A549 (cell line): ENCODE measurements at regions not wholly inside any gene's neighbourhood (a gene's known extent, or its start where the extent isn't known, plus 50 kb on each side); places are given as distances from the start of the nearest gene placed in this dataset.

Source experiments
- ATAC-seq, 2 experiments: fragments of 200-7000 bp in 1 of 2; fragments of >200 bp in 1 of 2; cut with Nextera tagmentation in 1 of 2; cut with Tn5 transposase in 1 of 2; 3 replicates each; pipeline versions ENCODE4 v1.8.0 to v1.9.1; 2018 to 2020; ENCODE audit warnings: mild to moderate bottlenecking in 1 of 2, moderate library complexity in 1 of 2
- CTCF ChIA-PET: fragments of 300-600 bp; sonication (Branson Sonifier 250); formaldehyde crosslinking; extraction: SDS; loops from one replicate; lab custom pipeline; 2021; ENCODE audit warnings: antibody characterized with exemption, inconsistent platforms; lab: Yijun Ruan, JAX
- POLR2A ChIA-PET: fragments of 350-600 bp; formaldehyde crosslinking; extraction: SDS; loops from one replicate; lab custom pipeline; 2021; ENCODE audit warnings: antibody characterized with exemption, inconsistent platforms; lab: Yijun Ruan, JAX
- DNase-seq, 2 experiments: peaks; one replicate each; pipeline versions ENCODE4 v3.0.0 to v3.0.0-alpha.2; 2011 to 2016; ENCODE audit warnings: low read depth in 1 of 2, low spot score in 1 of 2
- FAIRE-seq: peaks from 2 replicates; lab custom pipeline; 2011; peaks lifted over from hg19 to GRCh38; lab: Jason Lieb, UNC
- H3K27ac ChIP-seq, 2 experiments: fragments of >200 bp; sonication (Bioruptor Twin); formaldehyde crosslinking; 3 replicates each; pipeline ENCODE4 v1.5.1; 2016 to 2017
- H3K4me1 ChIP-seq: fragments of >200 bp; sonication (Bioruptor Twin); formaldehyde crosslinking; 3 replicates; pipeline ENCODE4 v1.6.1; 2016
- H3K4me2 ChIP-seq: fragments of >200 bp; sonication (Bioruptor Twin); formaldehyde crosslinking; 3 replicates; pipeline ENCODE4 v1.6.1; 2016
- H3K4me3 ChIP-seq: fragments of >200 bp; sonication (Bioruptor Twin); formaldehyde crosslinking; 3 replicates; pipeline ENCODE4 v1.5.1; 2016
- H3K9me3 ChIP-seq: fragments of >200 bp; sonication (Bioruptor Twin); formaldehyde crosslinking; 3 replicates; pipeline ENCODE4 v1.6.1; 2016
- BCL3 ChIP-seq: fragments of >200 bp; sonication (Bioruptor Twin); formaldehyde crosslinking; IDR thresholded peaks from 3 replicates; pipeline ENCODE4 v1.6.1; 2016
- CBX8 ChIP-seq: fragments of 200-600 bp; sonication (generic); IDR thresholded peaks from 2 replicates; pipeline ENCODE4 v1.6.1; 2016
- CEBPB ChIP-seq, 2 experiments: fragments of >200 bp in 1 of 2; sonication (Bioruptor Twin) in 1 of 2; formaldehyde crosslinking in 1 of 2; IDR thresholded peaks; 2 replicates each; pipeline ENCODE4 v1.6.1; 2012 to 2016
- EHF ChIP-seq: fragments of 250-450 bp; sonication (Bioruptor Pico); IDR thresholded peaks from 2 replicates; pipeline ENCODE4 v1.5.0; 2020; ENCODE audit warnings: mild to moderate bottlenecking
- FOSL2 ChIP-seq, 2 experiments: fragments of 450-650 bp in 1 of 2; fragments of >200 bp in 1 of 2; sonication (Bioruptor Twin) in 1 of 2; formaldehyde crosslinking; IDR thresholded peaks; 2 replicates each; pipeline versions ENCODE4 v1.5.0 to v1.6.1; 2016 to 2020; ENCODE audit warnings: mild to moderate bottlenecking in 1 of 2, moderate library complexity in 1 of 2
- FOXS1 ChIP-seq: fragments of 250-450 bp; sonication (Bioruptor Pico); IDR thresholded peaks from 2 replicates; pipeline ENCODE4 v1.5.0; 2020; ENCODE audit warnings: mild to moderate bottlenecking, moderate library complexity
- HEYL ChIP-seq: fragments of 250-450 bp; sonication (Bioruptor Pico); IDR thresholded peaks from 2 replicates; pipeline ENCODE4 v1.8.0; 2021; ENCODE audit warnings: mild to moderate bottlenecking, moderate library complexity
- KDM5A ChIP-seq: fragments of 200-600 bp; sonication (generic); IDR thresholded peaks from 2 replicates; pipeline ENCODE4 v1.6.1; 2016; ENCODE audit warnings: antibody characterized with exemption, mild to moderate bottlenecking
- MAX ChIP-seq: IDR thresholded peaks from 2 replicates; pipeline ENCODE4 v1.6.1; 2012
- POLR2A ChIP-seq: IDR thresholded peaks from 2 replicates; pipeline ENCODE4 v1.6.1; 2012; ENCODE audit warnings: mild to moderate bottlenecking, low read length
- POLR2AphosphoS2 ChIP-seq: conservative IDR thresholded peaks from 2 replicates; pipeline ENCODE4 v1.6.1; 2012; ENCODE audit warnings: low read length, improper control_type of control experiment, inconsistent platforms
- REST ChIP-seq: fragments of 200-600 bp; sonication (generic); IDR thresholded peaks from 2 replicates; pipeline ENCODE4 v1.6.1; 2016; ENCODE audit warnings: antibody characterized with exemption, mild to moderate bottlenecking, moderate library complexity
- RFX5 ChIP-seq: fragments of 450-650 bp; IDR thresholded peaks from 2 replicates; pipeline ENCODE4 v1.7.1; 2014; ENCODE audit warnings: antibody characterized with exemption, mild to moderate bottlenecking, moderate library complexity
- RNF2 ChIP-seq: fragments of 200-600 bp; sonication (generic); IDR thresholded peaks from 2 replicates; pipeline ENCODE4 v1.6.1; 2016; ENCODE audit warnings: low read depth, mild to moderate bottlenecking, antibody characterized with exemption, moderate library complexity, borderline replicate concordance
- SMC3 ChIP-seq: fragments of >200 bp; sonication (Bioruptor Twin); formaldehyde crosslinking; IDR thresholded peaks from 3 replicates; pipeline ENCODE4 v1.6.1; 2018; ENCODE audit warnings: inconsistent platforms
- TFCP2L1 ChIP-seq: fragments of 250-450 bp; sonication (Bioruptor Pico); IDR thresholded peaks from 2 replicates; pipeline ENCODE4 v1.5.0; 2021; ENCODE audit warnings: mild to moderate bottlenecking
- USF2 ChIP-seq: fragments of 450-650 bp; IDR thresholded peaks from 2 replicates; pipeline ENCODE4 v1.6.1; 2014; ENCODE audit warnings: antibody characterized with exemption
- WGBS: methylation state at CpG from one replicate; pipeline ENCODE4 v1.1.6; 2017; ENCODE audit errors: missing lambda C conversion rate; 5-methylcytosine and 5-hydroxymethylcytosine counted together

- ATAC-seq (no peak), DNase-seq (no peak), FAIRE-seq (no peak)
- Histone ChIP-seq H3K9me3 (0 out of 3 replicates have a peak, but pooled peaks cover 2% of the 10 kb centered on the region), H3K27ac (no peak overlapping the region), H3K4me1 (no peaks in the 10 kb centered on the region), H3K4me3 (no peak overlapping the region)
- POLR2A ChIA-PET: no interaction called here
- TF ChIP-seq RNF2: no peak
- TF ChIP-seq FOSL2 (IDR thresholded peaks at IDR 0.05): no peak
- TF ChIP-seq FOSL2 (CRISPR knock-in tag; IDR thresholded peaks at IDR 0.05): no peak
- no peak for TF ChIP-seq POLR2AphosphoS2
- TF ChIP-seq BCL3: no peak
- no peak for TF ChIP-seq RFX5
- TF ChIP-seq CEBPB (IDR thresholded peaks at IDR 0.05): no peak
- TF ChIP-seq CBX8: no peak
- no peak for TF ChIP-seq EHF
- TF ChIP-seq KDM5A: no peak
- TF ChIP-seq SMC3: no peak
- no peak for TF ChIP-seq USF2
- TF ChIP-seq, all 56 proteins: peak for 0
- CTCF ChIA-PET: interaction anchor here (0.8 kb wide), 1 partner anchor 17 kb away, joined by 3 read pairs; no protein-coding TSS in a partner anchor
- H3K4me2 ChIP-seq: no peak overlapping the region
- 85% methylated on average over 5 of the region's 5 CpGs for WGBS
Measured at GRCh38 chr10:33967606-33968120, 633.2 kb upstream of the NRP1 start.

- POLR2A ChIA-PET: no interaction called here
- no peaks in the 10 kb centered on the region for H3K4me1 ChIP-seq
- DNase-seq (peak in 1 of 2 experiments; percentile 4), FAIRE-seq (no peak)
- no peak overlapping the region for H3K4me2 ChIP-seq
- CTCF ChIA-PET: interaction anchor here (0.6 to 0.8 kb wide), 2 partner anchors 16 to 772 kb away, joined by 3 read pairs; no protein-coding TSS in a partner anchor
- 0 out of 3 replicates have a peak, but pooled peaks cover 2% of the 10 kb centered on the region for H3K9me3 ChIP-seq
- TF ChIP-seq CEBPB (IDR thresholded peaks at IDR 0.05): no peak
- TF ChIP-seq TFCP2L1 (CRISPR knock-in tag): no peak
- no peak for TF ChIP-seq MAX
- no peak for TF ChIP-seq FOXS1 (CRISPR knock-in tag)
- no peak for TF ChIP-seq POLR2A
- no peak for TF ChIP-seq USF2
- TF ChIP-seq HEYL: no peak
- no peak for TF ChIP-seq POLR2AphosphoS2
- TF ChIP-seq, all 56 proteins: peak for 0
- no peak for ATAC-seq
- Histone ChIP-seq H3K27ac (no peak overlapping the region), H3K4me3 (no peak overlapping the region)
- WGBS: 85% methylated on average over 4 of the region's 4 CpGs
Measured at GRCh38 chr10:33966946-33967345, 632.5 kb upstream of the NRP1 start.

- H3K27ac ChIP-seq: no peak overlapping the region
- H3K4me3 ChIP-seq: no peak overlapping the region
- CTCF ChIA-PET: no interaction called here
- FAIRE-seq: no peak
- H3K9me3 ChIP-seq: 0 out of 3 replicates have a peak, but pooled peaks cover 2% of the 10 kb centered on the region
- H3K4me2 ChIP-seq: no peak overlapping the region
- POLR2A ChIA-PET: no interaction called here
- 70% methylated on average over 6 of the region's 6 CpGs for WGBS
- no peak for DNase-seq
- H3K4me1 ChIP-seq: no peaks in the 10 kb centered on the region
- no peak for ATAC-seq
- TF ChIP-seq CEBPB (IDR thresholded peaks at IDR 0.05) (peak; percentile 55 to 87; a peak in 3 of 4 replicates), REST (no peak)
Measured at GRCh38 chr10:33965795-33966581, 631.5 kb upstream of the NRP1 start.
